CD14-positive monocyte (primary cell): ENCODE measurements at regions not wholly inside any gene's neighbourhood (a gene's known extent, or its start where the extent isn't known, plus 50 kb on each side); places are given as distances from the start of the nearest gene placed in this dataset.

Experiments
- DNase-seq, 3 donors: peaks; one replicate each; pipeline ENCODE4 v3.0.0-alpha.2; 2011 to 2022
- H2AFZ ChIP-seq: 2 replicates; pipeline ENCODE4 v1.6.0; 2012; ENCODE audit warnings: mild to moderate bottlenecking, low read depth, low read length, inconsistent platforms; ENCODE audit not compliant: insufficient read depth, poor library complexity, severe bottlenecking
- H3K27ac ChIP-seq, 2 donors: 1 replicate in 1 of 2; 2 replicates in 1 of 2; pipeline ENCODE4 v1.5.1; 2012 to 2013; ENCODE audit warnings: low read length in 2 of 2, control low read depth in 1 of 2, inconsistent platforms in 1 of 2, low read depth in 1 of 2, mild to moderate bottlenecking in 1 of 2
- H3K27me3 ChIP-seq, 2 donors: one replicate each; pipeline versions ENCODE4 v1.6.0 to v1.6.1; 2011 to 2013; ENCODE audit warnings: low read length in 2 of 2; ENCODE audit not compliant: control insufficient read depth in 2 of 2, insufficient read depth in 2 of 2
- H3K36me3 ChIP-seq, 2 donors: replicated peaks in 1 of 2; 1 replicate in 1 of 2; 2 replicates in 1 of 2; pipeline versions ENCODE4 v1.5.1 to v1.6.1; 2012 to 2013; ENCODE audit warnings: low read length in 2 of 2, control low read depth in 1 of 2, inconsistent platforms in 1 of 2, mild to moderate bottlenecking in 1 of 2; ENCODE audit not compliant: insufficient read depth in 2 of 2, control insufficient read depth in 1 of 2
- H3K4me1 ChIP-seq, 2 donors: 1 replicate in 1 of 2; 2 replicates in 1 of 2; pipeline versions ENCODE4 v1.5.1 to v1.6.1; 2012 to 2013; ENCODE audit warnings: low read length in 2 of 2, control low read depth in 1 of 2, inconsistent platforms in 1 of 2, mild to moderate bottlenecking in 1 of 2, moderate library complexity in 1 of 2; ENCODE audit not compliant: insufficient read depth in 2 of 2, control insufficient read depth in 1 of 2
- H3K4me2 ChIP-seq: replicated peaks from 2 replicates; pipeline ENCODE3; 2012; ENCODE audit warnings: low read length, moderate library complexity, mild to moderate bottlenecking; ENCODE audit not compliant: poor library complexity, severe bottlenecking; ENCODE audit errors: extremely low read depth
- H3K4me3 ChIP-seq, 3 experiments: fragments of 200-600 bp in 1 of 3; sonication (generic) in 1 of 3; replicated peaks in 1 of 3; 1 replicate in 2 of 3; 2 replicates in 1 of 3; pipeline ENCODE4 v1.5.1; 2011 to 2013; ENCODE audit warnings: low read length in 3 of 3, mild to moderate bottlenecking in 3 of 3, control low read depth in 2 of 3, low read depth in 2 of 3, inconsistent platforms in 1 of 3, moderate library complexity in 1 of 3
- H3K79me2 ChIP-seq: 2 replicates; pipeline ENCODE4 v1.6.0; 2012; ENCODE audit warnings: mild to moderate bottlenecking, control low read depth, inconsistent platforms, low read length, moderate library complexity; ENCODE audit not compliant: insufficient read depth
- H3K9ac ChIP-seq: 2 replicates; pipeline ENCODE4 v1.6.0; 2017; ENCODE audit warnings: low read length, mild to moderate bottlenecking; ENCODE audit not compliant: insufficient read depth, poor library complexity, severe bottlenecking
- H3K9me3 ChIP-seq, 2 donors: replicated peaks in 1 of 2; 1 replicate in 1 of 2; 2 replicates in 1 of 2; pipeline versions ENCODE4 v1.5.1 to v1.6.1; 2012 to 2013; ENCODE audit warnings: low read length in 2 of 2, control low read depth in 1 of 2; ENCODE audit not compliant: control insufficient read depth in 1 of 2, insufficient read depth in 1 of 2
- H4K20me1 ChIP-seq: 2 replicates; pipeline ENCODE4 v1.6.0; 2012; ENCODE audit warnings: mild to moderate bottlenecking, low read length, control low read depth, moderate library complexity; ENCODE audit not compliant: insufficient read depth
- H3K27ac Mint-ChIP-seq, 7 donors: one replicate each; pipeline ENCODE4 v1.8.0; 2020; ENCODE audit warnings: mild to moderate bottlenecking in 7 of 7, mixed read lengths in 7 of 7, moderate library complexity in 6 of 7, inconsistent platforms in 2 of 7
- H3K27me3 Mint-ChIP-seq, 3 donors: one replicate each; pipeline ENCODE4 v1.8.0; 2021 to 2022; ENCODE audit warnings: low read depth in 3 of 3, mild to moderate bottlenecking in 3 of 3, mixed read lengths in 3 of 3, moderate library complexity in 3 of 3, inconsistent platforms in 1 of 3
- H3K36me3 Mint-ChIP-seq, 2 donors: one replicate each; pipeline ENCODE4 v1.8.0; 2020; ENCODE audit warnings: mixed read lengths in 2 of 2, inconsistent platforms in 1 of 2, mild to moderate bottlenecking in 1 of 2
- H3K4me1 Mint-ChIP-seq: one replicate; pipeline ENCODE4 v1.8.0; 2020; ENCODE audit warnings: mild to moderate bottlenecking, mixed read lengths
- H3K4me3 Mint-ChIP-seq, 2 donors: one replicate each; pipeline ENCODE4 v1.8.0; 2020; ENCODE audit warnings: mild to moderate bottlenecking in 2 of 2, mixed read lengths in 2 of 2, moderate library complexity in 1 of 2
- H3K9me3 Mint-ChIP-seq, 7 donors: one replicate each; pipeline ENCODE4 v1.8.0; 2020 to 2022; ENCODE audit warnings: mixed read lengths in 7 of 7, mild to moderate bottlenecking in 6 of 7, moderate library complexity in 6 of 7, inconsistent platforms in 2 of 7
- WGBS: methylation state at CpG from one replicate; pipeline ENCODE4 v1.1.5; 2013; ENCODE audit warnings: missing lambda C conversion rate; ENCODE audit not compliant: insufficient coverage; 5-methylcytosine and 5-hydroxymethylcytosine counted together
- intact Hi-C, 2 donors: fragments of 100-400 bp; cut with micrococcal nuclease; formaldehyde crosslinking; loops; one replicate each; pipeline versions ENCODE4 v1.15.0 to v1.15.1; 2023
- TF ChIP-seq, protein P1 (sequence below): fragments of 200-600 bp; IDR thresholded peaks from one replicate; pipeline ENCODE4 v1.8.0; 2022; ENCODE audit warnings: antibody characterized with exemption, mild to moderate bottlenecking

DNA sequence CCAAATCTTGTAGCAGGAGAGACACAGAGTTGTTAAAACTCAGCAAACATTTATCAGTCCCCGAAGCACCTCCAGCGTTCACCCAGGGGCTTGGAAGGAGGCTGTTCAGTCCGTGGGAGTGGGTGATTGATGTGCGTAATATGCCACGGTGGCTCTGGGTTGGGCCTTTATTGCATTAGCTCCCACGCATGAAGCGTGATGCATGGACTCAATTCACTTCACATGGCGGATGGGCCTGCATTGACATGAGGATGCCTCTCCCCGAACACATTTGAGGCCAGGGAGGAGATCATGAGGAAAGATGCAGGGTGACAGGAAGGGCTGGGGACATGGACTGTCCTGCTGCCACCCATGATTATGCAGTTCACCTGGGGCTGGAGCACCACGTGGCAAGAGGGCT, 126.5 kb downstream of the FAM43A start:
- no peaks in the 10 kb centered on the region for H3K9me3 Mint-ChIP-seq
- Histone ChIP-seq H4K20me1 (no peaks in the 10 kb centered on the region), H2AFZ (no peak overlapping the region), H3K36me3 (no peaks in the 10 kb centered on the region), H3K27ac (no peak overlapping the region), H3K27me3 (no peaks in the 10 kb centered on the region), H3K4me3 (no peak overlapping the region), H3K79me2 (no peaks in the 10 kb centered on the region), H3K9me3 (no peaks in the 10 kb centered on the region), H3K4me2 (no peak overlapping the region), H3K4me1 (no peaks in the 10 kb centered on the region), H3K9ac (no peak overlapping the region)
- H3K27ac Mint-ChIP-seq: no peak overlapping the region
- no peak for DNase-seq
- intact Hi-C loops: no loop called here
- no peaks in the 10 kb centered on the region for H3K36me3 Mint-ChIP-seq
- 96% methylated on average over 9 of the region's 10 CpGs for WGBS
- H3K4me1 Mint-ChIP-seq: peaks cover 7% of the 10 kb centered on the region
- peaks cover 0 to 4% (median 1%) of the 10 kb centered on the region in 3 donors for H3K27me3 Mint-ChIP-seq
- TF ChIP-seq, protein P1, sequence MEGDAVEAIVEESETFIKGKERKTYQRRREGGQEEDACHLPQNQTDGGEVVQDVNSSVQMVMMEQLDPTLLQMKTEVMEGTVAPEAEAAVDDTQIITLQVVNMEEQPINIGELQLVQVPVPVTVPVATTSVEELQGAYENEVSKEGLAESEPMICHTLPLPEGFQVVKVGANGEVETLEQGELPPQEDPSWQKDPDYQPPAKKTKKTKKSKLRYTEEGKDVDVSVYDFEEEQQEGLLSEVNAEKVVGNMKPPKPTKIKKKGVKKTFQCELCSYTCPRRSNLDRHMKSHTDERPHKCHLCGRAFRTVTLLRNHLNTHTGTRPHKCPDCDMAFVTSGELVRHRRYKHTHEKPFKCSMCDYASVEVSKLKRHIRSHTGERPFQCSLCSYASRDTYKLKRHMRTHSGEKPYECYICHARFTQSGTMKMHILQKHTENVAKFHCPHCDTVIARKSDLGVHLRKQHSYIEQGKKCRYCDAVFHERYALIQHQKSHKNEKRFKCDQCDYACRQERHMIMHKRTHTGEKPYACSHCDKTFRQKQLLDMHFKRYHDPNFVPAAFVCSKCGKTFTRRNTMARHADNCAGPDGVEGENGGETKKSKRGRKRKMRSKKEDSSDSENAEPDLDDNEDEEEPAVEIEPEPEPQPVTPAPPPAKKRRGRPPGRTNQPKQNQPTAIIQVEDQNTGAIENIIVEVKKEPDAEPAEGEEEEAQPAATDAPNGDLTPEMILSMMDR: no peak
- H3K4me3 Mint-ChIP-seq: no peak overlapping the region

DNA sequence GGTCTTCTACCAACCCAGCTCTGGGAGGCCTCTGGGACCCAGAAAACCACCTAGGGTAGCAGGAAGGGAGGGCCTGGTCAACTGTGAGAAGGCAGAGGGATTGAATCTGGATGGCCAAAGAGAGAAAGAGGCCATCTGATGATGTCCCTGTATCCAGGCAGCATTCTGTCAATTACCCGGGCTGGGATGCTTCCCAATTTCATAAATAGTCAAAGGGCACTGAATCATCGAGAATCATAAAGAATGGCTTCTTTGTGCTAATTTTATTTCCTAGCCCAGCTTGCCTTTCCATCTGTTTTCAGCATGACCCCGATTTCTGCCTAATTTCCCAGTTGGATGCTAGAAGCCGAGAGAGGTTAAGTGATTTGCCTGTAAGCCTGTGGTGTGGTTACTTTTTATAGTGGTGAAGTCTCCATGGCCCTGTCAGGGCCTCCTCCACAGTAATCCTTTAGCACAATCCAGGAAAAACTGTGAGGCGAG, 129.2 kb downstream of the FAM43A start:
- no peak overlapping the region for H3K4me2 ChIP-seq
- no peaks in the 10 kb centered on the region for H3K9me3 Mint-ChIP-seq
- H3K27ac Mint-ChIP-seq: no peak overlapping the region
- H3K27me3 ChIP-seq: no peaks in the 10 kb centered on the region
- H3K9ac ChIP-seq: no peak overlapping the region
- H3K4me3 ChIP-seq: no peak overlapping the region
- H3K4me3 Mint-ChIP-seq: no peak overlapping the region
- H3K4me1 Mint-ChIP-seq: peaks cover 6% of the 10 kb centered on the region
- intact Hi-C loops: no loop called here
- peaks cover 1 to 4% (median 4%) of the 10 kb centered on the region in 3 donors for H3K27me3 Mint-ChIP-seq
- WGBS: no CpG with 5 or more reads among the region's 5 CpGs
- no peaks in the 10 kb centered on the region for H4K20me1 ChIP-seq
- TF ChIP-seq, protein P1: no peak
- DNase-seq: no peak
- H3K9me3 ChIP-seq: no peaks in the 10 kb centered on the region
- no peak overlapping the region for H2AFZ ChIP-seq
- no peaks in the 10 kb centered on the region for H3K4me1 ChIP-seq
- no peaks in the 10 kb centered on the region for H3K36me3 Mint-ChIP-seq
- H3K27ac ChIP-seq: no peak overlapping the region
- no peaks in the 10 kb centered on the region for H3K79me2 ChIP-seq
- no peaks in the 10 kb centered on the region for H3K36me3 ChIP-seq
